GM06990 (cell line): ENCODE measurements at regions not wholly inside any gene's neighbourhood (a gene's known extent, or its start where the extent isn't known, plus 50 kb on each side); places are given as distances from the start of the nearest gene placed in this dataset.

Experiments used
- DNase-seq: peaks from one replicate; pipeline ENCODE4 v3.0.0-alpha.2; 2011; ENCODE audit not compliant: insufficient read length; ENCODE audit errors: extremely low read depth
- H3K27me3 ChIP-seq: replicated peaks from 2 replicates; pipeline ENCODE4 v1.6.0; 2011; ENCODE audit warnings: low read length; ENCODE audit not compliant: control insufficient read depth, insufficient read depth
- H3K36me3 ChIP-seq: 2 replicates; pipeline ENCODE4 v1.5.1; 2011; ENCODE audit warnings: low read length; ENCODE audit not compliant: control insufficient read depth, insufficient read depth
- H3K4me3 ChIP-seq: replicated peaks from 2 replicates; pipeline ENCODE4 v1.5.1; 2011; ENCODE audit warnings: low read depth, mild to moderate bottlenecking, control low read depth, low read length
- CTCF ChIP-seq: IDR thresholded peaks from 2 replicates; pipeline ENCODE4 v1.5.1; 2011; ENCODE audit warnings: low read length, control low read depth, mild to moderate bottlenecking, inconsistent platforms; ENCODE audit not compliant: insufficient read depth, poor library complexity, severe bottlenecking

DNA sequence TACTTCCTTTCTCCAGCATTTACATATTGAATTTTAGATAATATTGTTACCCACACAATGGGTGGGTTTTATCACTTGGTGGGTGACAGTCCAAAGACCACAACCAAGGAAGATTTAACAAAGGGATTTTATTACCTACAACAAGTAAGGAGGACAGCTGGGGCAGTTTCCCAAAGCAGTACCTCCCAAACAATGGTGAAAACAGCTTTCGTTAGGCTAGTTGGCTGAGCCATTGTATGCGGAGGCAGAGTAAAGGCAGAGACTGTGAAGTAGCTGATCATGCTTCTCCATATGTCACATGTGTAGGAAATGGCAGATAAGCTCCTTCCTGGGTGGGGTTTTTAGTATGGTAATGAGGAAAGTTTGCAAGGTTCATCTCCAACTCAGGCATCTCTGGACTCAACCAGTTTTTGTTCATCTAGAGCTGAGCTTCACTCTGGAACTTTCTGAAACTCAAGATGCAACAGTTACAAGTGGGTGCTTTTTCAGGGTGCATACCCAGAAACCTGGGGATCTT lies 104.3 kb upstream of the PSMD7 start:
- H3K27me3 ChIP-seq = no peaks in the 10 kb centered on the region
- DNase-seq = no peak
- no peak for TF ChIP-seq CTCF
- H3K4me3 ChIP-seq = no peak overlapping the region
- H3K36me3 ChIP-seq = no peaks in the 10 kb centered on the region

DNA sequence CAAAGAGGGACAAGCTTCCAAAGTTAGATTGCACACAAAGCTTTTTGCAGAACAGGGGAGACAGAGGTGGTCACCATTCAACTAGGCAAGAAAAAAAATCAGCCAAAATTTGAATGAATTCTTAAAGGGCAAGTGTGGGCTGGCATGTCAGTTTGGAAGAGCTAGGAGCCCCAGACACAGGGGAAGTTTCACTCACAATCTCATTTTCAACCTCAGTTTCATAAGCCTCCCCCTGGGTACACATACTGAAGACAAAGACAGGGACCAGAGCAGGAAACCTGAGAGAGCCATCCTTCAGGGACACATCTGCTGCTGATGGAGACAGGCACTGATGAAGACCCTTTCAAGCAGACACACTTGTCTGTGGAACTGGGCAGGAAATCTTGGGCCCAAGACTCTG lies 106.3 kb upstream of the PSMD7 start:
- H3K4me3 ChIP-seq = no peak overlapping the region
- H3K27me3 ChIP-seq = no peaks in the 10 kb centered on the region
- DNase-seq = no peak
- TF ChIP-seq CTCF = no peak
- H3K36me3 ChIP-seq = no peaks in the 10 kb centered on the region

GRCh38 chr16:74188856-74189255 lies 107.8 kb upstream of the PSMD7 start:
- H3K4me3 ChIP-seq = no peak overlapping the region
- no peak for TF ChIP-seq CTCF
- DNase-seq = no peak
- H3K27me3 ChIP-seq = no peaks in the 10 kb centered on the region
- H3K36me3 ChIP-seq = no peaks in the 10 kb centered on the region

- TF ChIP-seq CTCF = no peak
- DNase-seq = no peak
Measured at GRCh38 chr16:74186561-74186971, 110.0 kb upstream of the PSMD7 start.

DNA sequence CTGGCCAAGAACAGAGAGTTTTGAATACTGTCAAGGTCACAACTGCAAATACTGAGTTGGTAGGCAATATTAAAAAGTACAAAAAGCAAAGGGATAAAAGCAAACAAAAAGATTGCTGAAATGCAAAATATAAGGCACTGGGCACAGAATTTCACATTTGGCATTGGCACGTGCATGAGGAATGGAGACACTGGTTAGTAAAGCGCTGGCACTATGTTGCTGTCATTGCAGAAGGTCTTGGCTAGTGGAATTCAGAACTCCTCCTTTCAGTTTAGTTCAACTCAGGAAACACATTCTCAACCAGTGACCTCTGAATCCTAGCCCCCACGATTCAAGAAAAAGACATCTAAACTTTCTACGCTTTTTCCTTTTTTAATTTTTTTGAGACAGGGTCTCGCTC lies 111.8 kb upstream of the PSMD7 start:
- Histone ChIP-seq H3K36me3 (no peaks in the 10 kb centered on the region), H3K27me3 (no peaks in the 10 kb centered on the region), H3K4me3 (no peak overlapping the region)
- TF ChIP-seq CTCF = no peak
- no peak for DNase-seq

More at GRCh38 chr16:74186561-74186971, 110.0 kb upstream of the PSMD7 start:
- Histone ChIP-seq H3K27me3 (no peaks in the 10 kb centered on the region), H3K4me3 (no peak overlapping the region), H3K36me3 (no peaks in the 10 kb centered on the region)

DNA sequence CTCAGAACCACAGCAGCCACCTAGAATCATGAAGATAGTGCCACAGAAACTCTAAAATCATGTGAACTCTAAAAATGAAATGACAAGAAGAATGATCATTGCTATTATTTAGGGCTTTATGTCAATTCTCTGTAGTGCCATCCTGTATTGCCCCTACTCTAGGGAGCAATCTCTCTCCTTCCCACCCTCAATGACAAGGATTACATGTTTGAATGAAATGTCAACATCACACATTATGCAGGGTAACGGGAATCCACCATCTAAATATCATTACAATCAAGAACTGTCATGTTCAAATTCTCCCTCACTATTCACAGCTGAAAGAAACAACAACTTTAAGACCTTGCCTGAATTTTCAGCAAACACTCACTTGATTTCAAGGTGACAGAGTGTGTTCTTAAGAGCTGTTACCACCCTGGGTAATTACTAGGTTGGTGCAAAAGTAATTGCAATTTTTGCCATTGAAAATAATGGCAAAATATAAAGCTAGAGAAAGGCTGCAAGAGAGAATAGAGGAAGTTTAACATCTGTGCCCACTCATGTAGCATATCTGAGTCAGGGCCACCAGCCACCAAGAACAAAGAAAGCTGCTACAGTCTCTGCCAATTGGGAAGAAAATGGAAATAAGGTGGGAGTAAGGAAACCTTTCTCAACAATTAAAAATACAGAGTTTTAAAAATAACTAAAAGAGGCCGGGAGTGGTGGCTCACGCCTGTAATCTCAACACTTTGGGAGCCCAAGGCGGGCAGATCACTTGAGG lies 112.8 kb upstream of the PSMD7 start:
- no peak for TF ChIP-seq CTCF
- H3K4me3 ChIP-seq = no peak overlapping the region
- H3K36me3 ChIP-seq = no peaks in the 10 kb centered on the region
- no peaks in the 10 kb centered on the region for H3K27me3 ChIP-seq
- no peak for DNase-seq
